OCI-LY3 (cell line): ENCODE measurements at regions not wholly inside any gene's neighbourhood (a gene's known extent, or its start where the extent isn't known, plus 50 kb on each side); places are given as distances from the start of the nearest gene placed in this dataset.

ENCODE experiments used
- EZH2phosphoT487 ChIP-seq: fragments of 200-600 bp; shearing (Covaris generic); IDR thresholded peaks from 2 replicates; pipeline ENCODE4 v1.6.1; 2018; ENCODE audit warnings: antibody characterized with exemption, mixed run types, low read depth
- TF ChIP-seq, protein P1 (sequence below): fragments of 200-600, 300-600 bp; sonication (generic); IDR thresholded peaks from 2 replicates; pipeline ENCODE4 v1.5.1; 2014; ENCODE audit warnings: antibody characterized with exemption, low read length, low read depth

DNA sequence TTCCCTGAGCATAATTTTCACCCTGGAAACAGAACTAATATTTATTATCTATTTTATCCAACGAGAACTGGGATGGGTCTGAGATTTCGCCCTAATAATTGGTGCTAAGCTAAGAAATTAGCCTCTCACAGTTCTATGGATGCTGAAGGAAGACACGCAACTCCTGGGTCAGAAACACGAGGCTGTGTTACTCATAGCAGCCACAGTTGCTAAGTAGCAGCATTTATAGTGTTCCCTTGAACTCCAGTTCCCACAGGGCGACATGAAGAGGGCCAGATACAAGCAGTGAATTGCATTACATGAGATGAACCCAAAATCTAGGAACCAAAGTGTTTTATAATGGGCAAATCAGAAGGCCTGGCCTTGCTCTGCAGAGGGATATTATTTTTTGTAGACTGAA, 109.8 kb upstream of the AGR3 start:
- TF ChIP-seq, protein P1, sequence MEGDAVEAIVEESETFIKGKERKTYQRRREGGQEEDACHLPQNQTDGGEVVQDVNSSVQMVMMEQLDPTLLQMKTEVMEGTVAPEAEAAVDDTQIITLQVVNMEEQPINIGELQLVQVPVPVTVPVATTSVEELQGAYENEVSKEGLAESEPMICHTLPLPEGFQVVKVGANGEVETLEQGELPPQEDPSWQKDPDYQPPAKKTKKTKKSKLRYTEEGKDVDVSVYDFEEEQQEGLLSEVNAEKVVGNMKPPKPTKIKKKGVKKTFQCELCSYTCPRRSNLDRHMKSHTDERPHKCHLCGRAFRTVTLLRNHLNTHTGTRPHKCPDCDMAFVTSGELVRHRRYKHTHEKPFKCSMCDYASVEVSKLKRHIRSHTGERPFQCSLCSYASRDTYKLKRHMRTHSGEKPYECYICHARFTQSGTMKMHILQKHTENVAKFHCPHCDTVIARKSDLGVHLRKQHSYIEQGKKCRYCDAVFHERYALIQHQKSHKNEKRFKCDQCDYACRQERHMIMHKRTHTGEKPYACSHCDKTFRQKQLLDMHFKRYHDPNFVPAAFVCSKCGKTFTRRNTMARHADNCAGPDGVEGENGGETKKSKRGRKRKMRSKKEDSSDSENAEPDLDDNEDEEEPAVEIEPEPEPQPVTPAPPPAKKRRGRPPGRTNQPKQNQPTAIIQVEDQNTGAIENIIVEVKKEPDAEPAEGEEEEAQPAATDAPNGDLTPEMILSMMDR, result no peak
- no peak for TF ChIP-seq EZH2phosphoT487
